Transverse colon (tissue), 4 donors: ENCODE measurements at regions not wholly inside any gene's neighbourhood (a gene's known extent, or its start where the extent isn't known, plus 50 kb on each side); places are given as distances from the start of the nearest gene placed in this dataset.

Source experiments
- DNase-seq: peaks from one replicate; pipeline ENCODE4 v3.0.0-alpha.2; 2019
- H3K27ac ChIP-seq, 4 donors: fragments of 200-600 bp; sonication (generic); 2 replicates each; pipeline ENCODE4 v1.5.1; 2016 to 2018; ENCODE audit warnings: inconsistent platforms in 4 of 4
- H3K27me3 ChIP-seq: fragments of 200-600 bp; sonication (generic); 2 replicates; pipeline ENCODE4 v1.5.1; 2017; ENCODE audit warnings: inconsistent platforms
- H3K36me3 ChIP-seq, 4 donors: fragments of 200-600 bp; sonication (generic); 2 replicates each; pipeline ENCODE4 v1.5.1; 2017 to 2019; ENCODE audit warnings: inconsistent platforms in 4 of 4
- H3K4me1 ChIP-seq, 4 donors: fragments of 200-600 bp; sonication (generic); 2 replicates each; pipeline ENCODE4 v1.5.1; 2017 to 2020; ENCODE audit warnings: inconsistent platforms in 4 of 4
- H3K4me3 ChIP-seq, 4 donors: fragments of 200-600 bp; sonication (generic); 1 replicate in 1 of 4; 2 replicates in 3 of 4; pipeline versions ENCODE4 v1.5.1 to v1.6.1; 2017 to 2019; ENCODE audit warnings: inconsistent platforms in 4 of 4
- H3K9me3 ChIP-seq, 2 donors: fragments of 200-600 bp; sonication (generic); 2 replicates each; pipeline ENCODE4 v1.5.1; 2017 to 2019; ENCODE audit warnings: inconsistent platforms in 2 of 2
- CTCF ChIP-seq, 5 experiments: fragments of 200-600 bp in 3 of 5; fragments of 450-650 bp in 2 of 5; sonication (generic) in 3 of 5; IDR thresholded peaks; 1 replicate in 2 of 5; 2 replicates in 3 of 5; pipeline ENCODE4 v1.5.1; 2016 to 2017; ENCODE audit warnings: antibody characterized with exemption in 5 of 5, inconsistent platforms in 3 of 5, mild to moderate bottlenecking in 2 of 5, moderate library complexity in 1 of 5
- EP300 ChIP-seq: sonication (generic); formaldehyde crosslinking; IDR thresholded peaks from one replicate; pipeline ENCODE4 v1.6.1; 2017; ENCODE audit warnings: antibody characterized with exemption, low read depth
- POLR2A ChIP-seq: fragments of 450-650 bp; IDR thresholded peaks from one replicate; pipeline ENCODE4 v1.6.1; 2016; ENCODE audit warnings: antibody characterized with exemption, mild to moderate bottlenecking, moderate library complexity
- POLR2AphosphoS5 ChIP-seq, 3 donors: sonication (generic); formaldehyde crosslinking; IDR thresholded peaks; one replicate each; pipeline ENCODE4 v1.6.1; 2016; ENCODE audit warnings: antibody characterized with exemption in 3 of 3
- WGBS, 2 donors: methylation state at CpG; one replicate each; pipeline ENCODE4 v1.1.5; 2018; ENCODE audit warnings: low coverage in 1 of 2; 5-methylcytosine and 5-hydroxymethylcytosine counted together
- in situ Hi-C, 4 donors: fragments of 200-750 bp; cut with MboI; loops; one replicate each; pipeline versions ENCODE4 v1.15.0 to v1.15.1; 2017; ENCODE audit warnings: low sequenced_read_pairs in 3 of 4, low pct_ligation_motif_present in 1 of 4, low pct_unique_long_range_greater_than_20kb in 1 of 4
- intact Hi-C: fragments of 100-400 bp; cut with DNase I; formaldehyde crosslinking; loops from one replicate; pipeline ENCODE4 v1.15.1; 2023; ENCODE audit warnings: low total_unique reads

- DNase-seq: no peak
- H3K27ac ChIP-seq: no peak overlapping the region
- intact Hi-C loops: no loop called here
- no peaks in the 10 kb centered on the region for H3K4me1 ChIP-seq
- no peaks in the 10 kb centered on the region for H3K36me3 ChIP-seq
- H3K27me3 ChIP-seq: no peaks in the 10 kb centered on the region
- WGBS, 2 donors: 83 to 93% methylated on average over 2 of the region's 2 CpGs
- in situ Hi-C loops: no loop called here
- no peak overlapping the region for H3K4me3 ChIP-seq
- no peak for TF ChIP-seq EP300
- TF ChIP-seq POLR2AphosphoS5 (IDR thresholded peaks at IDR 0.05): no peak
- TF ChIP-seq CTCF (IDR thresholded peaks at IDR 0.05): no peak
- no peak for TF ChIP-seq POLR2A
- no peaks in the 10 kb centered on the region for H3K9me3 ChIP-seq
Observed at GRCh38 chr2:162914161-162914560, 75.6 kb upstream of the KCNH7 start.

- no peaks in the 10 kb centered on the region for H3K27me3 ChIP-seq
- intact Hi-C loops (no loop called here), in situ Hi-C loops (no loop called here)
- WGBS, 2 donors: 81 to 90% methylated on average over 2 of the region's 2 CpGs
- H3K9me3 ChIP-seq: no peaks in the 10 kb centered on the region
- TF ChIP-seq POLR2A (no peak), POLR2AphosphoS5 (IDR thresholded peaks at IDR 0.05) (no peak), CTCF (IDR thresholded peaks at IDR 0.05) (no peak), EP300 (no peak)
- no peak for DNase-seq
- H3K4me3 ChIP-seq: no peak overlapping the region
- H3K27ac ChIP-seq: no peak overlapping the region
- H3K4me1 ChIP-seq: no peaks in the 10 kb centered on the region
- H3K36me3 ChIP-seq: no peaks in the 10 kb centered on the region
Observed at GRCh38 chr2:162912787-162913186, 74.2 kb upstream of the KCNH7 start.

- no peak for TF ChIP-seq CTCF (IDR thresholded peaks at IDR 0.05)
- no peak for TF ChIP-seq EP300
- no peak for TF ChIP-seq POLR2A
- no peak for TF ChIP-seq POLR2AphosphoS5 (IDR thresholded peaks at IDR 0.05)
- Histone ChIP-seq H3K36me3 (no peaks in the 10 kb centered on the region), H3K27ac (no peak overlapping the region), H3K9me3 (no peaks in the 10 kb centered on the region), H3K27me3 (no peaks in the 10 kb centered on the region), H3K4me3 (no peak overlapping the region), H3K4me1 (no peaks in the 10 kb centered on the region)
- in situ Hi-C loops (no loop called here), intact Hi-C loops (no loop called here)
- 66 to 71% methylated on average over 2 of the region's 2 CpGs for WGBS, 2 donors
- DNase-seq: no peak
Observed at GRCh38 chr2:162908567-162908966, 70.0 kb upstream of the KCNH7 start.

GRCh38 chr2:162890690-162891311, 52.2 kb upstream of the KCNH7 start:
- no peak overlapping the region for H3K4me3 ChIP-seq
- H3K27me3 ChIP-seq: no peaks in the 10 kb centered on the region
- H3K27ac ChIP-seq: no peak overlapping the region
- intact Hi-C loops (no loop called here), in situ Hi-C loops (no loop called here)
- H3K36me3 ChIP-seq: no peaks in the 10 kb centered on the region
- H3K9me3 ChIP-seq: no peaks in the 10 kb centered on the region
- TF ChIP-seq EP300: no peak
- TF ChIP-seq CTCF (IDR thresholded peaks at IDR 0.05): peak; percentile 36 to 52 (median 48)
- TF ChIP-seq POLR2A: no peak
- TF ChIP-seq POLR2AphosphoS5 (IDR thresholded peaks at IDR 0.05): no peak
- DNase-seq: no peak
- 30 to 33% methylated on average over 4 of the region's 4 CpGs for WGBS, 2 donors
- no peaks in the 10 kb centered on the region for H3K4me1 ChIP-seq
